Astrocyte (in vitro differentiated cells and primary cell): ENCODE measurements at regions not wholly inside any gene's neighbourhood (a gene's known extent, or its start where the extent isn't known, plus 50 kb on each side); places are given as distances from the start of the nearest gene placed in this dataset.

Experiments
- DNase-seq: peaks from one replicate; pipeline ENCODE4 v3.0.0-alpha.2; 2010; ENCODE audit warnings: low read depth
- FAIRE-seq: peaks from 2 replicates; lab custom pipeline; 2011; peaks lifted over from hg19 to GRCh38; lab: Jason Lieb, UNC
- H2AFZ ChIP-seq: 2 replicates; pipeline ENCODE4 v1.6.0; 2012; ENCODE audit warnings: low read depth, low read length, inconsistent platforms
- H3K27ac ChIP-seq: 2 replicates; pipeline ENCODE4 v1.5.1; 2011; ENCODE audit warnings: low read depth, low read length, inconsistent platforms
- H3K27me3 ChIP-seq: 2 replicates; pipeline ENCODE4 v1.6.0; 2011; ENCODE audit warnings: low read length, inconsistent platforms; ENCODE audit not compliant: insufficient read depth
- H3K36me3 ChIP-seq: 2 replicates; pipeline ENCODE4 v1.5.1; 2011; ENCODE audit warnings: low read length, inconsistent platforms; ENCODE audit not compliant: insufficient read depth
- H3K4me1 ChIP-seq: 2 replicates; pipeline ENCODE4 v1.5.1; 2011; ENCODE audit warnings: low read length, inconsistent platforms; ENCODE audit not compliant: insufficient read depth
- H3K4me2 ChIP-seq: 2 replicates; pipeline ENCODE4 v1.6.0; 2012; ENCODE audit warnings: low read length, inconsistent platforms
- H3K4me3 ChIP-seq: 2 replicates; pipeline ENCODE4 v1.5.1; 2011; ENCODE audit warnings: low read depth, mild to moderate bottlenecking, low read length, inconsistent platforms; ENCODE audit not compliant: insufficient read depth
- H3K79me2 ChIP-seq: 2 replicates; pipeline ENCODE4 v1.6.0; 2012; ENCODE audit warnings: mild to moderate bottlenecking, low read length, inconsistent platforms; ENCODE audit not compliant: insufficient read depth
- H3K9ac ChIP-seq: 2 replicates; pipeline ENCODE4 v1.6.0; 2012; ENCODE audit warnings: mild to moderate bottlenecking, low read length, inconsistent platforms
- H3K9me3 ChIP-seq: 2 replicates; pipeline ENCODE4 v1.5.1; 2012; ENCODE audit warnings: low read depth, mild to moderate bottlenecking, low read length, inconsistent platforms; ENCODE audit not compliant: insufficient read depth
- H4K20me1 ChIP-seq: 2 replicates; pipeline ENCODE4 v1.6.0; 2012; ENCODE audit warnings: low read length, inconsistent platforms; ENCODE audit not compliant: insufficient read depth
- H3K27ac Mint-ChIP-seq: one replicate; pipeline ENCODE4 v1.8.0; 2021; ENCODE audit warnings: mild to moderate bottlenecking, mixed read lengths; ENCODE audit not compliant: unreplicated experiment
- H3K27me3 Mint-ChIP-seq: one replicate; pipeline ENCODE4 v1.8.0; 2021; ENCODE audit warnings: low read depth, mixed read lengths; ENCODE audit not compliant: unreplicated experiment
- H3K36me3 Mint-ChIP-seq: one replicate; pipeline ENCODE4 v1.8.0; 2021; ENCODE audit warnings: low read depth, mixed read lengths; ENCODE audit not compliant: unreplicated experiment
- H3K4me1 Mint-ChIP-seq: one replicate; pipeline ENCODE4 v1.8.0; 2021; ENCODE audit warnings: low read depth, mixed read lengths; ENCODE audit not compliant: unreplicated experiment
- H3K4me3 Mint-ChIP-seq: one replicate; pipeline ENCODE4 v1.8.0; 2021; ENCODE audit warnings: mild to moderate bottlenecking, moderate library complexity, mixed read lengths; ENCODE audit not compliant: unreplicated experiment
- H3K9me3 Mint-ChIP-seq: one replicate; pipeline ENCODE4 v1.8.0; 2021; ENCODE audit warnings: mild to moderate bottlenecking, mixed read lengths; ENCODE audit not compliant: unreplicated experiment
- CTCF ChIP-seq: IDR thresholded peaks from 2 replicates; pipeline ENCODE4 v1.5.1; 2011; ENCODE audit warnings: low read depth, mild to moderate bottlenecking, inconsistent platforms, low read length, moderate library complexity; ENCODE audit not compliant: insufficient read depth
- EZH2 ChIP-seq: IDR thresholded peaks from 2 replicates; pipeline ENCODE4 v1.6.1; 2012; ENCODE audit warnings: mild to moderate bottlenecking, low read length, inconsistent platforms; ENCODE audit not compliant: insufficient read depth

- H3K36me3 ChIP-seq: no peaks in the 10 kb centered on the region
- H3K4me3 Mint-ChIP-seq: no peak overlapping the region
- no peak overlapping the region for H3K27ac Mint-ChIP-seq
- TF ChIP-seq EZH2: no peak
- TF ChIP-seq CTCF: no peak
- DNase-seq (no peak), FAIRE-seq (no peak)
- peaks cover 12% of the 10 kb centered on the region for H3K9me3 Mint-ChIP-seq
- H4K20me1 ChIP-seq: no peaks in the 10 kb centered on the region
- H3K27ac ChIP-seq: no peak overlapping the region
- H3K4me1 ChIP-seq: no peaks in the 10 kb centered on the region
- H3K27me3 ChIP-seq: no peaks in the 10 kb centered on the region
- peaks cover 7% of the 10 kb centered on the region for H3K36me3 Mint-ChIP-seq
- H3K4me3 ChIP-seq: no peak overlapping the region
- no peaks in the 10 kb centered on the region for H3K79me2 ChIP-seq
- no peak overlapping the region for H3K9ac ChIP-seq
- peaks cover 8% of the 10 kb centered on the region for H3K27me3 Mint-ChIP-seq
- peaks cover 3% of the 10 kb centered on the region for H3K4me1 Mint-ChIP-seq
- H3K9me3 ChIP-seq: no peaks in the 10 kb centered on the region
- H2AFZ ChIP-seq: no peak overlapping the region
- no peak overlapping the region for H3K4me2 ChIP-seq
Measured at GRCh38 chr2:22801970-22802369, 583.0 kb upstream of the KLHL29 start.

GRCh38 chr2:22807872-22808271, 577.1 kb upstream of the KLHL29 start:
- peaks cover 7% of the 10 kb centered on the region for H3K36me3 Mint-ChIP-seq
- no peak overlapping the region for H3K4me2 ChIP-seq
- H3K9ac ChIP-seq: no peak overlapping the region
- H3K9me3 Mint-ChIP-seq: peaks cover 21% of the 10 kb centered on the region
- DNase-seq: no peak
- no peaks in the 10 kb centered on the region for H3K36me3 ChIP-seq
- no peak for TF ChIP-seq EZH2
- TF ChIP-seq CTCF: no peak
- H3K9me3 ChIP-seq: no peaks in the 10 kb centered on the region
- no peak overlapping the region for H3K4me3 ChIP-seq
- no peaks in the 10 kb centered on the region for H3K27me3 Mint-ChIP-seq
- FAIRE-seq: no peak
- H3K4me3 Mint-ChIP-seq: no peak overlapping the region
- H4K20me1 ChIP-seq: no peaks in the 10 kb centered on the region
- no peak overlapping the region for H2AFZ ChIP-seq
- no peaks in the 10 kb centered on the region for H3K4me1 Mint-ChIP-seq
- H3K4me1 ChIP-seq: no peaks in the 10 kb centered on the region
- no peak overlapping the region for H3K27ac Mint-ChIP-seq
- H3K27me3 ChIP-seq: no peaks in the 10 kb centered on the region
- H3K27ac ChIP-seq: no peak overlapping the region
- H3K79me2 ChIP-seq: no peaks in the 10 kb centered on the region

- H3K36me3 ChIP-seq: no peaks in the 10 kb centered on the region
- H3K4me3 ChIP-seq: no peak overlapping the region
- no peaks in the 10 kb centered on the region for H3K4me1 ChIP-seq
- no peaks in the 10 kb centered on the region for H4K20me1 ChIP-seq
- peaks cover 3% of the 10 kb centered on the region for H3K9me3 ChIP-seq
- Mint-ChIP-seq H3K27ac (no peak overlapping the region), H3K36me3 (peaks cover 4% of the 10 kb centered on the region), H3K4me1 (no peaks in the 10 kb centered on the region), H3K27me3 (no peaks in the 10 kb centered on the region), H3K4me3 (no peak overlapping the region), H3K9me3 (peaks cover 18% of the 10 kb centered on the region)
- H3K79me2 ChIP-seq: no peaks in the 10 kb centered on the region
- no peak for FAIRE-seq
- TF ChIP-seq CTCF (no peak), EZH2 (no peak)
- H3K9ac ChIP-seq: no peak overlapping the region
- no peak overlapping the region for H2AFZ ChIP-seq
- H3K27me3 ChIP-seq: no peaks in the 10 kb centered on the region
- no peak overlapping the region for H3K4me2 ChIP-seq
- DNase-seq: no peak
- no peak overlapping the region for H3K27ac ChIP-seq
Measured at GRCh38 chr2:22810602-22811001, 574.4 kb upstream of the KLHL29 start.
